SK-N-SH (cell line): ENCODE measurements at regions not wholly inside any gene's neighbourhood (a gene's known extent, or its start where the extent isn't known, plus 50 kb on each side); places are given as distances from the start of the nearest gene placed in this dataset.

Source experiments
- CTCF ChIA-PET: fragments of 300-600, 350-600 bp; formaldehyde crosslinking; extraction: SDS; loops from one replicate; lab custom pipeline; 2021; lab: Yijun Ruan, JAX
- POLR2A ChIA-PET: fragments of 350-600 bp; sonication (Branson Sonifier 250); formaldehyde crosslinking; extraction: SDS; loops from one replicate; lab custom pipeline; 2020; ENCODE audit warnings: antibody characterized with exemption, inconsistent platforms; lab: Yijun Ruan, JAX
- DNase-seq: peaks from one replicate; pipeline ENCODE4 v3.0.0; 2012
- H2AFZ ChIP-seq: fragments of 200-600 bp; sonication (generic); 2 replicates; pipeline ENCODE4 v1.8.1; 2016; ENCODE audit warnings: antibody characterized with exemption, mild to moderate bottlenecking, low read depth
- H3F3A ChIP-seq: fragments of 200-600 bp; sonication (generic); replicated peaks from 2 replicates; pipeline ENCODE3; 2016; ENCODE audit warnings: antibody characterized with exemption, mild to moderate bottlenecking; ENCODE audit not compliant: insufficient read depth
- H3K27ac ChIP-seq, 2 experiments: fragments of 200-500 bp in 1 of 2; fragments of 200-600 bp in 1 of 2; sonication (Bioruptor generic) in 1 of 2; sonication (generic), shearing (Covaris generic) in 1 of 2; 2 replicates each; pipeline versions ENCODE4 v1.5.1 to v1.6.1; 2014 to 2016; ENCODE audit warnings: low read depth in 2 of 2, inconsistent platforms in 1 of 2, low read length in 1 of 2, mild to moderate bottlenecking in 1 of 2, mixed read lengths in 1 of 2
- H3K27me3 ChIP-seq: fragments of 200-600 bp; sonication (generic), shearing (Covaris generic); 2 replicates; pipeline ENCODE4 v1.6.1; 2016; ENCODE audit warnings: mixed run types; ENCODE audit not compliant: insufficient read depth
- H3K36me3 ChIP-seq, 2 experiments: fragments of 200-500 bp in 1 of 2; fragments of 200-600 bp in 1 of 2; sonication (Bioruptor generic) in 1 of 2; sonication (generic) in 1 of 2; replicated peaks in 1 of 2; 2 replicates each; pipeline versions ENCODE3 to v1.5.1; 2014 to 2016; ENCODE audit warnings: low read length in 1 of 2, mild to moderate bottlenecking in 1 of 2; ENCODE audit not compliant: insufficient read depth in 2 of 2, control insufficient read depth in 1 of 2
- H3K4me1 ChIP-seq, 2 experiments: fragments of 200-500 bp in 1 of 2; fragments of 200-600 bp in 1 of 2; sonication (Bioruptor generic) in 1 of 2; sonication (generic), shearing (Covaris generic) in 1 of 2; 2 replicates each; pipeline versions ENCODE4 v1.5.1 to v1.6.1; 2014 to 2016; ENCODE audit warnings: low read depth in 1 of 2, low read length in 1 of 2, mixed run types in 1 of 2; ENCODE audit not compliant: insufficient read depth in 2 of 2, control insufficient read depth in 1 of 2
- H3K4me2 ChIP-seq: fragments of 200-600 bp; sonication (generic), shearing (Covaris generic); 2 replicates; pipeline ENCODE4 v1.6.1; 2017; ENCODE audit warnings: mixed run types
- H3K4me3 ChIP-seq, 2 experiments: fragments of 200-500 bp in 1 of 2; fragments of 200-600 bp in 1 of 2; sonication (Bioruptor generic) in 1 of 2; sonication (generic), shearing (Covaris generic) in 1 of 2; 2 replicates each; pipeline versions ENCODE4 v1.5.1 to v1.8.1; 2014 to 2016; ENCODE audit warnings: low read depth in 2 of 2, inconsistent platforms in 1 of 2, low read length in 1 of 2, mild to moderate bottlenecking in 1 of 2, mixed read lengths in 1 of 2, moderate library complexity in 1 of 2
- H3K79me2 ChIP-seq: fragments of 200-600 bp; sonication (generic); 2 replicates; pipeline ENCODE4 v1.8.1; 2017; ENCODE audit warnings: mild to moderate bottlenecking; ENCODE audit not compliant: insufficient read depth
- H3K9ac ChIP-seq: fragments of 200-600 bp; sonication (generic); 2 replicates; pipeline ENCODE4 v1.6.1; 2017; ENCODE audit warnings: mixed run types
- H3K9me2 ChIP-seq: fragments of 200-600 bp; sonication (generic); 2 replicates; pipeline ENCODE4 v1.6.1; 2017; ENCODE audit warnings: mixed run types
- H3K9me3 ChIP-seq: fragments of 200-600 bp; sonication (generic); 2 replicates; pipeline ENCODE4 v1.6.1; 2017; ENCODE audit warnings: mixed run types, mild to moderate bottlenecking, moderate library complexity
- H4K20me1 ChIP-seq: fragments of 200-600 bp; sonication (generic); 2 replicates; pipeline ENCODE4 v1.6.1; 2017; ENCODE audit warnings: mild to moderate bottlenecking, mixed run types; ENCODE audit not compliant: insufficient read depth
- ELF1 ChIP-seq: IDR thresholded peaks from 2 replicates; pipeline ENCODE4 v1.4.0; 2012
- EZH2phosphoT487 ChIP-seq: fragments of 200-600 bp; sonication (generic); IDR thresholded peaks from 2 replicates; pipeline ENCODE4 v1.6.1; 2017; ENCODE audit warnings: low read depth, mixed run types, mild to moderate bottlenecking, antibody characterized with exemption, moderate library complexity, borderline replicate concordance
- GATA2 ChIP-seq: sonication (generic); formaldehyde crosslinking; IDR thresholded peaks from 2 replicates; pipeline ENCODE4 v1.5.0; 2020; ENCODE audit warnings: mild to moderate bottlenecking, missing genetic modification reagents
- JUND ChIP-seq: IDR thresholded peaks from 2 replicates; pipeline ENCODE4 v1.4.0; 2012
- NRF1 ChIP-seq: IDR thresholded peaks from 2 replicates; pipeline ENCODE4 v1.6.1; 2012; ENCODE audit warnings: low read depth, mild to moderate bottlenecking, low read length
- RAD21 ChIP-seq: IDR thresholded peaks from 2 replicates; pipeline ENCODE4 v1.6.1; 2012; ENCODE audit warnings: mild to moderate bottlenecking, low read length
- RCOR1 ChIP-seq: fragments of 150-350 bp; IDR thresholded peaks from 2 replicates; pipeline ENCODE4 v1.6.1; 2017; ENCODE audit warnings: antibody characterized with exemption, low read length
- SMC3 ChIP-seq: IDR thresholded peaks from 2 replicates; pipeline ENCODE4 v1.6.1; 2012; ENCODE audit warnings: low read depth, low read length, improper control_type of control experiment
- TEAD4 ChIP-seq: IDR thresholded peaks from 2 replicates; pipeline ENCODE4 v1.4.0; 2012; ENCODE audit warnings: mild to moderate bottlenecking, borderline replicate concordance; ENCODE audit not compliant: insufficient read depth
- USF1 ChIP-seq: IDR thresholded peaks from 2 replicates; pipeline ENCODE4 v1.4.0; 2012; ENCODE audit warnings: low read depth, borderline replicate concordance
- ZBTB33 ChIP-seq: IDR thresholded peaks from 2 replicates; pipeline ENCODE4 v1.4.0; 2012; ENCODE audit warnings: low read depth, borderline replicate concordance
- WGBS: methylation state at CpG from one replicate; pipeline ENCODE4 v1.1.6; 2017; ENCODE audit warnings: low lambda C conversion rate; 5-methylcytosine and 5-hydroxymethylcytosine counted together
- TF ChIP-seq, protein P1 (sequence below): IDR thresholded peaks from 2 replicates; pipeline ENCODE4 v1.6.1; 2012; ENCODE audit warnings: mild to moderate bottlenecking, low read depth, low read length, moderate library complexity

- TF ChIP-seq, protein P1, sequence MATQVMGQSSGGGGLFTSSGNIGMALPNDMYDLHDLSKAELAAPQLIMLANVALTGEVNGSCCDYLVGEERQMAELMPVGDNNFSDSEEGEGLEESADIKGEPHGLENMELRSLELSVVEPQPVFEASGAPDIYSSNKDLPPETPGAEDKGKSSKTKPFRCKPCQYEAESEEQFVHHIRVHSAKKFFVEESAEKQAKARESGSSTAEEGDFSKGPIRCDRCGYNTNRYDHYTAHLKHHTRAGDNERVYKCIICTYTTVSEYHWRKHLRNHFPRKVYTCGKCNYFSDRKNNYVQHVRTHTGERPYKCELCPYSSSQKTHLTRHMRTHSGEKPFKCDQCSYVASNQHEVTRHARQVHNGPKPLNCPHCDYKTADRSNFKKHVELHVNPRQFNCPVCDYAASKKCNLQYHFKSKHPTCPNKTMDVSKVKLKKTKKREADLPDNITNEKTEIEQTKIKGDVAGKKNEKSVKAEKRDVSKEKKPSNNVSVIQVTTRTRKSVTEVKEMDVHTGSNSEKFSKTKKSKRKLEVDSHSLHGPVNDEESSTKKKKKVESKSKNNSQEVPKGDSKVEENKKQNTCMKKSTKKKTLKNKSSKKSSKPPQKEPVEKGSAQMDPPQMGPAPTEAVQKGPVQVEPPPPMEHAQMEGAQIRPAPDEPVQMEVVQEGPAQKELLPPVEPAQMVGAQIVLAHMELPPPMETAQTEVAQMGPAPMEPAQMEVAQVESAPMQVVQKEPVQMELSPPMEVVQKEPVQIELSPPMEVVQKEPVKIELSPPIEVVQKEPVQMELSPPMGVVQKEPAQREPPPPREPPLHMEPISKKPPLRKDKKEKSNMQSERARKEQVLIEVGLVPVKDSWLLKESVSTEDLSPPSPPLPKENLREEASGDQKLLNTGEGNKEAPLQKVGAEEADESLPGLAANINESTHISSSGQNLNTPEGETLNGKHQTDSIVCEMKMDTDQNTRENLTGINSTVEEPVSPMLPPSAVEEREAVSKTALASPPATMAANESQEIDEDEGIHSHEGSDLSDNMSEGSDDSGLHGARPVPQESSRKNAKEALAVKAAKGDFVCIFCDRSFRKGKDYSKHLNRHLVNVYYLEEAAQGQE = no peak
- TF ChIP-seq EZH2phosphoT487 (no peak), ELF1 (no peak), NRF1 (no peak), GATA2 (CRISPR knock-in tag) (no peak)
Measured at GRCh38 chr16:52787709-52788108, 240.8 kb upstream of the TOX3 start (continued).

DNA sequence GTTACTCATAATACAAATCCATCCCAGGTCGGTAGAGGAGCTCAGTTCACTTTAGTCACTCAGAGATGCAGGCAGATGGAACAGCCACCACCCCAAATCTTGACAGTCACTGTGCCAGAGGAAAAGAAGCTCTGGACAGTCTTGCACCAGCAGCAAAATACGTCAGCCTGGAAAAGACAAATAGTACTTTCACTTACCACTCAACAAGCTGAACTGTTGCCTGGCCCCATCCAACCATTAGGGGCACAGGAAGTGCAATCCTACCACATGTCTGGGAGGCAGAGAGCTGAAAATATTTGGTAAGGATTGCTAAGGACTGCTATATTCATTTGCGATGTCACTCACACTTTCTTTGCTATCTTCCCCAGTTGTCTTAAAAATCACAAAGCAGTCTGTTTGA lies 239.1 kb upstream of the TOX3 start:
- no peak overlapping the region for H3K27ac ChIP-seq
- CTCF ChIA-PET = no interaction called here

More for the DNA sequence above, 239.1 kb upstream of the TOX3 start:
- Histone ChIP-seq H2AFZ (no peak overlapping the region), H3K9me3 (no peaks in the 10 kb centered on the region; the same call in 1 of the 2 replicates), H3K4me1 (no peaks in the 10 kb centered on the region), H4K20me1 (no peaks in the 10 kb centered on the region), H3F3A (no peaks in the 10 kb centered on the region), H3K27me3 (no peaks in the 10 kb centered on the region), H3K9me2 (no peaks in the 10 kb centered on the region), H3K79me2 (no peaks in the 10 kb centered on the region), H3K36me3 (no peaks in the 10 kb centered on the region), H3K9ac (no peak overlapping the region), H3K4me3 (no peak overlapping the region), H3K4me2 (no peak overlapping the region)
- TF ChIP-seq USF1 = no peak
- no peak for TF ChIP-seq RAD21
- no peak for TF ChIP-seq TEAD4
- no peak for TF ChIP-seq ZBTB33
- no peak for TF ChIP-seq SMC3
- TF ChIP-seq RCOR1 = no peak
- TF ChIP-seq JUND = no peak
- POLR2A ChIA-PET = no interaction called here
- WGBS = 31% methylated on average over 3 of the region's 3 CpGs
- no peak for DNase-seq
